ENCODE measurements at regions not wholly inside any gene's neighbourhood (a gene's known extent, or its start where the extent isn't known, plus 50 kb on each side); places are given as distances from the start of the nearest gene placed in this dataset.

DNA sequence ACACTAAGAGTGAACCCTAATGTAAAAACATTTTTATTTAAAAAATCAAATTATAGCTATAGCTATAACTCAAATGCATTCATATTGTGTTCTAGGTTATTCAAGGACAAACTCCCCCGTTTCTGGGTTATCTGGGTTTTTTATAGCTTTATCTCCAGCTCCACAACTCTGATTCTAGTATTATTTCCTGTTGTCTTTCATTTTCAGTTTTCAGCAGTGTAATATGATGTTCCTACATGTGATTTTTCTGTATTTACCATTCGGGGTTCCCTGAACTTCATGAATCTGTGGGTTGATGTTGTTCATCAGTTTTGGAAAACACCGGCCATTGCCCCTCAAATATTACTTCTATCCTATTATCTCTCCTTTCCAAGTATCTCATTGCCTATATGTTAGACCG, 221.9 kb upstream of the FOXN3 start:
- Histone ChIP-seq H3K27me3 (ENCODE audit: insufficient read depth, low read depth) (peaks cover 17% of the 10 kb centered on the region), H3K4me1 (replicated peaks; ENCODE audit: insufficient read depth) (no peaks in the 10 kb centered on the region), H3K79me2 (ENCODE audit: low read depth) (no peaks in the 10 kb centered on the region), H4K20me1 (ENCODE audit: insufficient read depth) (no peaks in the 10 kb centered on the region), H3K4me3 (no peak overlapping the region), H3K9me2 (ENCODE audit: insufficient read depth) (no peaks in the 10 kb centered on the region), H3K9me3 (ENCODE audit: insufficient read depth, low read depth) (no peaks in the 10 kb centered on the region), H3K4me2 (no peak overlapping the region), H3F3A (ENCODE audit: insufficient read depth, low read depth) (no peaks in the 10 kb centered on the region), H2AFZ (no peak overlapping the region), H3K27ac (no peak overlapping the region), H3K36me3 (ENCODE audit: low read depth) (no peaks in the 10 kb centered on the region)
- ChIA-PET CTCF (no interaction called here), POLR2A (ENCODE audit: unreplicated experiment) (no interaction called here)
- no peak for DNase-seq
- TF ChIP-seq, protein P1, sequence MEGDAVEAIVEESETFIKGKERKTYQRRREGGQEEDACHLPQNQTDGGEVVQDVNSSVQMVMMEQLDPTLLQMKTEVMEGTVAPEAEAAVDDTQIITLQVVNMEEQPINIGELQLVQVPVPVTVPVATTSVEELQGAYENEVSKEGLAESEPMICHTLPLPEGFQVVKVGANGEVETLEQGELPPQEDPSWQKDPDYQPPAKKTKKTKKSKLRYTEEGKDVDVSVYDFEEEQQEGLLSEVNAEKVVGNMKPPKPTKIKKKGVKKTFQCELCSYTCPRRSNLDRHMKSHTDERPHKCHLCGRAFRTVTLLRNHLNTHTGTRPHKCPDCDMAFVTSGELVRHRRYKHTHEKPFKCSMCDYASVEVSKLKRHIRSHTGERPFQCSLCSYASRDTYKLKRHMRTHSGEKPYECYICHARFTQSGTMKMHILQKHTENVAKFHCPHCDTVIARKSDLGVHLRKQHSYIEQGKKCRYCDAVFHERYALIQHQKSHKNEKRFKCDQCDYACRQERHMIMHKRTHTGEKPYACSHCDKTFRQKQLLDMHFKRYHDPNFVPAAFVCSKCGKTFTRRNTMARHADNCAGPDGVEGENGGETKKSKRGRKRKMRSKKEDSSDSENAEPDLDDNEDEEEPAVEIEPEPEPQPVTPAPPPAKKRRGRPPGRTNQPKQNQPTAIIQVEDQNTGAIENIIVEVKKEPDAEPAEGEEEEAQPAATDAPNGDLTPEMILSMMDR (conservative IDR thresholded peaks at IDR 0.05): no peak
- no peak for TF ChIP-seq EZH2 (IDR thresholded peaks at IDR 0.05; ENCODE audit: low read depth)
- no TSS peak for BruUV-seq (replicated peaks)
- intact Hi-C loops (cut with micrococcal nuclease; ENCODE audit: unreplicated experiment): no loop called here

DNA sequence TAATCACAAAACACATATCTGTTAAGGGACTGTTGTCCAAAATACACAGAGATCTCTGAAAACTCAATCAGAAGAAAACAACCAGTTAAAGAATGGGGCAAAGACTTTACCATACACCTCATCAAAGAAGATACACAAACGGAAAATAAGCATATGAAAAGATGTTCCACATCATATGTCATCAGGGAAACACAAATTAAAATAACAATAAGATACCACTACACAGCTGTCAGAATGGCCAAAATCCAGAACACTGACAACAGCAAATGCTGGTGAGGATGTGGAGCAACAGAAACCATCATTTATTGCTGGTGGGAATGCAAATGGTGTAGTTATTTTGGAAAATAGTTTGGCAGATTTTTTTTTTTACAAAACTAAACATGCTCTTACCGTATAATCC, 220.5 kb upstream of the FOXN3 start:
- Histone ChIP-seq H4K20me1 (ENCODE audit: insufficient read depth) (no peaks in the 10 kb centered on the region), H3K9me2 (ENCODE audit: insufficient read depth) (no peaks in the 10 kb centered on the region), H3K27me3 (ENCODE audit: insufficient read depth, low read depth) (peaks cover 17% of the 10 kb centered on the region), H3F3A (ENCODE audit: insufficient read depth, low read depth) (no peaks in the 10 kb centered on the region), H2AFZ (no peak overlapping the region), H3K9me3 (ENCODE audit: insufficient read depth, low read depth) (no peaks in the 10 kb centered on the region), H3K27ac (no peak overlapping the region), H3K4me1 (replicated peaks; ENCODE audit: insufficient read depth) (no peaks in the 10 kb centered on the region), H3K4me3 (no peak overlapping the region), H3K36me3 (ENCODE audit: low read depth) (no peaks in the 10 kb centered on the region), H3K79me2 (ENCODE audit: low read depth) (no peaks in the 10 kb centered on the region), H3K4me2 (no peak overlapping the region)
- TF ChIP-seq EZH2 (IDR thresholded peaks at IDR 0.05; ENCODE audit: low read depth): no peak
- TF ChIP-seq, protein P1 (conservative IDR thresholded peaks at IDR 0.05): no peak
- intact Hi-C loops (cut with micrococcal nuclease; ENCODE audit: unreplicated experiment): no loop called here
- ChIA-PET POLR2A (ENCODE audit: unreplicated experiment) (no interaction called here), CTCF (no interaction called here)
- no TSS peak for BruUV-seq (replicated peaks)
- no peak for DNase-seq

DNA sequence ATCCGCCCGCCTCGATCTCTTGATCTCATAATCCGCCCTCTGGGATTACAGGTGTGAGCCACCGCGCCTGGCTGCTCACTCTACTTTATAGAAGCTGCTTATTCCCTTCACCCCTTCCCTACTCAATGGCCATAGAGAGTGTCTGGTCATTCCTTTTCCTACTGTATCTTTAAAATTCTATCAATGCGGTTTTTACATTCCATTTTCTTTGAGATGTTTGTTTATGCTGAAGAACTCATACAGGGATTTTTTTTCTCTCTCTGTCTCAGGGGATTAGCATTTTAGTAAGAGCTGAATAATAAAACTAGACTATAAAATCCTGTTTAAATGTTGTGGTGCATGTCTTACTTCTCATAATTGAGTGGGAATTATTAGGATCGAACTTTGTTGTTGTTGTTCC, 218.6 kb upstream of the FOXN3 start:
- intact Hi-C loops (cut with micrococcal nuclease; ENCODE audit: unreplicated experiment): no loop called here
- no peaks in the 10 kb centered on the region for H3K4me1 ChIP-seq (replicated peaks; ENCODE audit: insufficient read depth)
- DNase-seq: no peak
- no peaks in the 10 kb centered on the region for H3K36me3 ChIP-seq (ENCODE audit: low read depth)
- BruUV-seq (replicated peaks): no TSS peak
- no peaks in the 10 kb centered on the region for H3F3A ChIP-seq (ENCODE audit: insufficient read depth, low read depth)
- no peaks in the 10 kb centered on the region for H4K20me1 ChIP-seq (ENCODE audit: insufficient read depth)
- ChIA-PET POLR2A (ENCODE audit: unreplicated experiment) (no interaction called here), CTCF (no interaction called here)
- no peak overlapping the region for H3K4me2 ChIP-seq
- no peak overlapping the region for H3K27ac ChIP-seq
- TF ChIP-seq EZH2 (IDR thresholded peaks at IDR 0.05; ENCODE audit: low read depth): no peak
- TF ChIP-seq, protein P1 (conservative IDR thresholded peaks at IDR 0.05): no peak
- H3K9me2 ChIP-seq (ENCODE audit: insufficient read depth): no peaks in the 10 kb centered on the region
- no peaks in the 10 kb centered on the region for H3K9me3 ChIP-seq (ENCODE audit: insufficient read depth, low read depth)
- H3K79me2 ChIP-seq (ENCODE audit: low read depth): no peaks in the 10 kb centered on the region
- H2AFZ ChIP-seq: no peak overlapping the region
- no peak overlapping the region for H3K4me3 ChIP-seq
- H3K27me3 ChIP-seq (ENCODE audit: insufficient read depth, low read depth): peaks cover 17% of the 10 kb centered on the region
